ENCODE measurements at regions not wholly inside any gene's neighbourhood (a gene's known extent, or its start where the extent isn't known, plus 50 kb on each side); places are given as distances from the start of the nearest gene placed in this dataset.
A peak's percentile ranks its signal among the peaks of the same experiment; 100 is the strongest.
"Not testable (repeated sequence)": the region's sequence is repeated elsewhere in the genome, so short reads cannot be mapped to it uniquely, and the experiment has no call there.

DNA sequence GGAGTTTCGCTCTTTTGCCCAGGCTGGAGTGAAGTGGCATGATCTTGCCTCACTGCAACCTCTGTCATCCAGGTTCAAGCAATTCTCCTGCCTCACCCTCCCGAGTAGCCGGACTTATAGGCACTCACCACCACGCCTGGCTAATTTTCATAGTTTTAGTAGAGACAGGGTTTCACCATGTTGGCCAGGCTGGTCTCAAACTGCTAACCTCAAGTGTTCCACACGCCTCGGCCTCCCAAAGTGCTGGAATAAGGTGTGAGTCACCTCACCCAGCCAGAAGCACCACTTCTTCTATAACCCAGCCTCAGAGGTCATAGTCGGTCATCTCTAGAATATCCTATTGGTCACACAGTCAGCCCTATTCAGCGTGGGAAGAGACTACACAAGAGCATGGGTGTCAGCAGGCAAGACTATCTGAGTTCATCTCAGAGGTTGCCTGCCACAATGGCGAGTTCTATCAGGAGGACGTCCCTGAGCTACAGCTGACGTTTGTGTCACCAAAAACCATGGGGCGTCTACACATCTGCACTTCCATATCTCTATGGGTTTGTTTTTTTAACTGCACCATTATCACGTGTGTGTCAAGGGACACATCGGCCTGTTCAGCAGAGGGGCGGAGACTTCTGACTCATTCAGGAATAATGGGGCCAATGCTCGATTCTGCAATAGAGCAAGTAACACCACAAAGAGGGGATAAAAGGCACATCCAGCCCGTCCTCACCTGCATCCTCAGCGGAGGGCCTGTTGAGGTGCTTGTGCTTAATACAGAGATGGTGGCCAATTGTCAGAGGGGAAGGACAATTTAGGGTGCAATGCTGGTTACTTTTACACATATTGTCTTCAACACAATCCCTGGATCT, 256.3 kb upstream of the IRF2BP2 start:
- DNase-seq (ENCODE audit: low read depth, low spot score) = no peak

DNA sequence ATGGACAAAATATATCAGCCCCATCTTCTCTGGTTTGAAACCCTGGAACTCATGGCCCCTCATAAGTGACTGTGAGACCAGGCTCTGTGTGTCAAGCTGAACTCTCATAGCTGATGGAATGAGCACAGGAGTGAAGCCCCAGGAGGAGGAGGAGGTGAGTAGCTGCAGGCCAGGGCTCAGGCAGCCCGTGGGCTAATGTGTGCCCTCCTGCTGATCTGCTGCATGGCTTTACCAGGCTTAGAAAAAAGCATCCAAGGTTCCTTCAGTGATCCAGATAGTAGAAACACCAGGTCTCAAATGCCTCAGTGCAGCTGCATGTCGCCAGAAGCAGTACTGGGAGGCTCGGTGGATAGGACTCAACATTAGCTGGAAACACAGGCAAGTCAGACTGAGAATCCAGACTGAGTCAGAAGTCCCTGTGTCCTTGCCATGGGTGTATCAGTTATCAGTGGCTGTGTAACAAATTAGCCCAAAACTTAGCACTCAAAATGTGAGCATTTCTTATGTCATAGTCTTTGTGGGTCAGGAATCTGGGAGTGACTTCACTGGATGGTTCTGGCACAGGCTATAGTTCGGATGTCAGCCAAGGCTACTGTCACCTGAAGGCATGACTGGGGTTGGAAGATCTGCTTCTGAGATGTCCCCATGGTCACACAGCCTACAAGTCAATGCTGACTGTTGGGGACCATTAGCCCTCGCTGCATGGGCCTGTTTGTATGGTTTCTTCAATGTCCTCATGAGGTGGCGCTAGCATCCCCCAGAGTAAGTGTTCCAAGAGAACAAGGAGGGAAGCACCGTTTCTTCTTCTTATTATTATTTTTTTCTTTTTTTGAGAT, 255.4 kb upstream of the IRF2BP2 start:
- DNase-seq (ENCODE audit: low read depth, low spot score) = no peak

DNA sequence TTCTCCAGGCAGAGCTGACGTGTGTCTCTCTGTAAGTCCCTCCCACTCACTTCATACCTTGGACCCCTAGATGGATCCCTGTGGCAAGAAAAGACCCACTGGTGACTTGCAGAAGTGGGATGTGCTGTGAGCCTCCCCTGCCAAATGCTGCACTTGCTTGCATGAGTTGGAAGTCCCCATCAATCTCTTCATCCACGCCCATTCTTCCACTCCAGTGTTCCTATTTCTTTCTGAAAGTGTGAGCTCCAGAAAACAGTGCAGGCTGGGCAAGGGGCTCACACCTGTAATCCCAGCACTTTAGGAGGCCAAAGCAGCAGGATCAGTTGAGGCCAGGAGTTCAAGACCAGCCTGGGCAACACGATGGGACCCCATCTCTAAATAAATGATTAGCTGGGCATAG, 254.1 kb upstream of the IRF2BP2 start:
- DNase-seq (ENCODE audit: low read depth, low spot score) = no peak

DNA sequence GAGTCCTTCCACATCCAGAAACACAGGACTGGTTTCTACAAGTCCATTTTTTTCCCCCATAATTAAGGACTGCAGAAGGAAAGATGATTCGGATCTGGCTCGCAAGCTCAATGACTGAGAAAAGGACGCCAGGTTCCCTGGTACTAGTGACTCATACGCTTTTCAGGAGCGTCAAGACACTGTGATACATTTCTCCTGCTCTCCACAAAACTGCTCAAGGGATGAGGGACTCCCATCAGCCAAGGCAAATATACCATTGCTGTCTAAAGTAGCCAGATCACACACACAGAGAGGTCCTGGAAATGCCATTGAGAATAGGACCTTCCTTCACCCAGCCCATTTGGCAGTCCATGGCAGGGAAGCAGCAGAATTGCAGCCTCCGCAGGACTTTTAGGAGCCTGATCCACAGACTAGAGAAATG, 253.6 kb upstream of the IRF2BP2 start:
- no peak for DNase-seq (ENCODE audit: low read depth, low spot score)

DNA sequence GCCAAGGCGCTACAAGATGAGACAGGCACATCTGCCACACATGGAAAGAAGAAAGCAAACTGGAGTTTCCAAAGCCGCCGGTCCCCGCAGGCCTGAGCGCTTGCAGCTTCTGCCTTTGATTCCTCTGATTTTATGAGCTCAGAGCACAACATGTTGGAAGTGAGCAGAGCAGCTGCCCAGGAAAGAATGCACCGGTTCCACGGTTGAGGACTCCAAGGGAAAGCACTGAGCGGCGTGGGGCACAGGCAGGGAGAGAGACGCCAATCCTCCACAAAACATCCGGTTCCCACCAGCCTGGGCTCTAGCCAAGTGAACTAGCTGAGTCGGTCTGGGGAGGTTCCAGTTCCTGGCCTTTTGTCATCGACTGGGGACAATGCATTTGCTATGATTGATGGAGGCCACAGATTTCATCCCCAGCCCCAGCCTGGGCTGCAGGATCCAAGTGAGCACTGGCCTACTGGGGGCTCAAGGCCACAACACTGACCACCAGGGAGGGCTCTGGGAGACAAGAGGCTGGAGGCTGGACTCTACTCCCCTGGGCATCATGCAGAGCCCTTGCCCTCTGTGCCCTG, 253.1 kb upstream of the IRF2BP2 start:
- DNase-seq (ENCODE audit: low read depth, low spot score) = peak; percentile 82

DNA sequence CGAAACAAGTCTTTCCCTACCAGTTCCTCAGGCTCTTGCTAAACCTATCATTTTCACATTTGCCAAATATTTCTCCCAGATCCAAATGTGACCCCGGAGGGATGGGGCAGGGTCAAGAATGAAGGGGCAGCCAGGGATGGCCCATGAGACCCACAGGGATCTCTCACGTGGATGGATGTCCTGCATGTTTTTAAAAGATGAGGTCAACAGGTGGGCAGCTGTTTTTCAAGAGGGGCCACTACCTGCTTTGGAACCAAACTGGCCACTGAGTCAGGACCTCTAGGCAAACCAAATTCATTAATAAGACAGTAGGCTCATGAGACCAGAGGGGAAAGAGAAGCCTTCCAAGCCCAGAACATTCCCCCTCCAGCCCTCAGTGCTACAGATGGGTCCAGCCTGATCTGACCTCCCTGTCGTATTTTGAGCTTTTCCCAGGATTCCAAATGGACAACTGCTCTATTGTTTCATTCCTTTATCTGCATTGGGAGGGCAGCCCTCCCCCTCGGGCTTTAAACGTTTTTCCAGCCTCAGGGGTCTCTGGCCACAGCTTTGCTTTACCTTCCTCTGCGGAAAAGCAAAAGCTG, 252.5 kb upstream of the IRF2BP2 start:
- DNase-seq (ENCODE audit: low read depth, low spot score) = no peak

DNA sequence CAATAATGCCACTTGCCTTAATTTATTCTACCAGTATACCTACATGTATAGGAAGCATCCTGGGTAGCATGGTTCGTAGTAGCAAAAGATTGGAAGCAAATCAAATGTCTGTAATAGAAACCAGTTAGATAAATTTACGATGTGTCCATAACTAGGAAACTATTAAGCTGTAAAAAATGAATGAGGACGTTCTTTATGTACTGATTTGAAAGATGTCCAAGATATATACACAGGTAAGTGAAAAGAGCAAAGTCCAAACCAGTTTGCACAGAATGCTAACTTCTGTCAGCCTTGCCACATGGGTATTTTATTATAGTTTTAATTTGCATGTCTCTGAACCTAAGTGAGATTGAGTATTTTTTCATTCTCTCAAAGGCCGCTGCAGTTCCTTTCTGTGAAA, 251.8 kb upstream of the IRF2BP2 start:
- no peak for DNase-seq (ENCODE audit: low read depth, low spot score)

DNA sequence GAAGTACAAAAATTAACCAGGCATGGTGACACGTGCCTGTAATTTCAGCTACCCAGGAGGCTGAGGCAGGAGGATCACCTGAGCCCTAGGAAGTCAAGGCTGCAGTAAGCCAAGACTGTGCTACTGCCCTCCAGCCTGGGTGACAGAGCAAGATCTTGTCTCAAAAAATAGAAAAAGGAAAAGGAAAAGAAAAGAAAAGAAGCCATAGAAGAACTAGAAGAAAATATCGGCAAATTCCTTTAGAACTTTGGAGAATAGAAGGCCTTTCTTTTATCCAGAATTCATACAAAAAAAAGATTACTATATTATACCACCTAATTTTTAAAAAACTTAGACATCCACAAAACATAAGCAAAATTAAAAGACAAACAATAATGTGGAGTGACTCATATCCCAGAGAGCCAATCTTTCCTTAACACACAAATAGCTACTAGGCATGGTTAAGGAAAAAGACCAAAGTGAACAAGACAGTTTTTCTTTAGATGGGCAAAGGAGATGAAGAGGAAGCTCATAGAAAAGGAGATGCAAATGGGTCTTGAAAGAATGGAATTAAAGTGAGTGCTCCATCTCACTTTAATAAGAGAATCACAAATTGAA, 251.1 kb upstream of the IRF2BP2 start:
- no peak for DNase-seq (ENCODE audit: low read depth, low spot score)

DNA sequence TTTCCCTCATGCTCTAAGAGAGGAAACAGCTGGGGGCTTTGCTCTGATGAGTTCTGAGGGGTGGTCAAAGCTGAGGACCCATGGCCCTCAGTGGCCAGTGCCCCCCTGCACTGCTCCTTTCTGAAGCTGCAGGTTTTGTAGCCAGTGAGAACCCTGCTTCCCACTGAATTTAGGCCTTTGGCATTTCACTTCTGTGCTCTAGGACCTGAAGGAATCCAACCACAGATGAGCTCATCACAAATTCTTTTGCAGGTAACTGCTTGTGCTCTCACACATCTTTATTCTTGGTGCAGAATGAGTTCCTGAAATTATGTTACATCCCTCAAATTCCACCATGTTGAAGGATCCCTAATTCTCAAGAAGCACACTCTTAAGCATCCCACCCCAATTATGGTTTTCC, 248.7 kb upstream of the IRF2BP2 start:
- DNase-seq (ENCODE audit: low read depth, low spot score) = no peak

DNA sequence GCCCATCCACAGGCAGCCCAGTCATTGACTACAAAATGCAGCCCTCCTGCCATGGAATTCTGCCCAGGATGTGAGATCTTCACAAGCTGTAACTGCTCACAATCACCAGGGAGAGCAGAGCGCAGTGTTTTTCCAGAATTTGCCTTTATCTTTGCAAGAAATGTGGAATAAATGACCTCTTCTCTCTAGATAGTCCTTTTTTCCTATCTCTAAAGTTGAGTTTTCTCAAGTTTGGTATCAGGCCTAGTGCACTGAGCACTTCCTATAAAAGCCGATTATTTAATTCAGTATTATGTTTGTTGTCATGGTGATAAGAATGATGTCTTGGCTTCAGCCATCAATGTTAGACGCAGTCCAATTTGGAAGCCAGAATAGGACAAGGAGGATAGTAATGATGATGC, 246.9 kb upstream of the IRF2BP2 start:
- no peak for DNase-seq (ENCODE audit: low read depth, low spot score)

DNA sequence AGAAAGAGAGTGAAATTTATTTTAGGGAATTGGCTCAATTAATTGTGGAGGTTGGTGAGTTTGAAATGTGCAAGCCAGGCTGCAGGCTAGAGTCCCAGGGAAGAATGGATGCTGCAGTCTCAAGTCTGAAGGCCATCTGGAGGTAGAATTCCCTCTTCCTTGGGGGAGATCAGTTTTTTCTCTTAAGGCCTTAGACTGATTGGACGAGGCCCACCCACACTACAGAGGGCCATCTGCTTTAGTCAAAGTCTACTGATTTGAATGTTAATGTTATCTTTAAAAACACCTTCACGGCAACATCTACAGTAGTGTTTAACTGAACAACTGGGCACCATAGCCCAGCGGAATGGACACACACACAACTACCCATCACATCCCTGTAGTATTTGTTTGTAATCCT, 245.9 kb upstream of the IRF2BP2 start:
- no peak for DNase-seq (ENCODE audit: low read depth, low spot score)

DNA sequence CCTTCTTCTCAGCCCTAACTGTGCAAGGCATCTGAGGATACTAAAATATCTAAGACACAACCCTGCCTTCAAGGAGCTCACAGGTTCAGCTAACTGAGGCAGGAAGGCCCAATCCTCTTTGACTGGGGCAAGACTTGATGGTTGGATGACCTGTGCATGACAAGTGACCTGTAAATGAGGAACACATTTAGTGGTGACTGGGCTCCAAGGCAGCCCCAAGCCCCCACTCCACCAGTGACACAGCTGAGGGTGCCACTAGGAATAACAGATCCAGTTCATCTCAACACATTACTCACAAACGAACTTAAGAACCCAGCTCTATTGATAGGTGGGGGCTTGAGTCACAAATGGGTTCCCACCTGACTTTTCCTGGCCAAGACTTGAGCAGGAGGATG, 244.7 kb upstream of the IRF2BP2 start:
- no peak for DNase-seq (ENCODE audit: low read depth, low spot score)

DNA sequence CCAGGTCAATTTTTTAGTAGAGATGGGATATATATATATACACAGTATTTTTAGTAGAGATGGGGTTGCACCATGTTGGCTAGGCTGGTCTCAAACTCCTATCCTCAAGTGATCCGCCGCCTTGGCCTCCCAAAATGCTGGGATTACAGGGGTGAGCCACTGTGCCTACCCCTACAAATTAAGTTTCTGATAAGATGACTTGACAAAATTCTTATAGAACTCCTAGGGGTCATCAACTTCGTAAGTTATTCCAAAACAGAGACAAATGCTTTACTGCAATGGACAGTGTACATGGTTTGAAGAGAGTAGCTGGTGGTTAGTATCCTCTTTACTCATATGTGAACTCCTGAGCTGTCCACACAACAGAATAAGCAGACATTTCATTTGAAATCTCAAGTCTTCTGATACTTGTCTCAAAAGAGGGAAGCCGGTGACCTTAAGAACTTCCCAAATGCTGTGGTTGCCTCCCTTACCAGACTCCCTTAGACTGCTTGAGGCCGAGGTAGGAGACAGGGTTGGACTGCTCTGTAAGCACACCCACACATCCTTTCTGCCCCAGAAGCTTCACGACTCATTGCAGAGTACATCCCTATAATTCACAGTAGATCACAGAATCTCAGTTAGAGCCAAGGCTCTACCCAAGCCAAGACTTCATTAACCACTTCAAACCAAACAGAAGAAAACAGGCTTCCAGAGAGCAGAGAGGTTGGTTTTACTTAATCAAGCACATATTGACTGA, 244.1 kb upstream of the IRF2BP2 start:
- DNase-seq (ENCODE audit: low read depth, low spot score) = no peak

DNA sequence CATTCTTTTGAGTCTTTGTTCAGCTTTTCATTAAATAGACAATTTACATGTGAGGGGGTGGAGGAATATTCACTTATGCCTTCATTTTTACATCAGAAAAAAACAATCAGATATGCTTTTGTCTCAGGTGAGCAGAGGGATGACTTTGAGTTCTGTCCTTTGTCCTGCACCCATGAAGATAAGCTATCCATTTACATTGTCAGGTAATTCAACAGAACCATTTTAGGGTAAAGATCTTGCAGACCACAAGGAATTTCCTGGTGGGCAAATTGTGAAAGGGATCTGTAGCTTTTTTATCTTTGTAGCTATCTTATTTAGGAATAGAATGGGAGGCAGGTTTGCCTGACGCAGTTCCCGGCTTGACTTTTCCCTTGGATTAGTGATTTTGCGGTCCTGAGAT, 242.7 kb upstream of the IRF2BP2 start:
- DNase-seq (ENCODE audit: low read depth, low spot score) = no peak

DNA sequence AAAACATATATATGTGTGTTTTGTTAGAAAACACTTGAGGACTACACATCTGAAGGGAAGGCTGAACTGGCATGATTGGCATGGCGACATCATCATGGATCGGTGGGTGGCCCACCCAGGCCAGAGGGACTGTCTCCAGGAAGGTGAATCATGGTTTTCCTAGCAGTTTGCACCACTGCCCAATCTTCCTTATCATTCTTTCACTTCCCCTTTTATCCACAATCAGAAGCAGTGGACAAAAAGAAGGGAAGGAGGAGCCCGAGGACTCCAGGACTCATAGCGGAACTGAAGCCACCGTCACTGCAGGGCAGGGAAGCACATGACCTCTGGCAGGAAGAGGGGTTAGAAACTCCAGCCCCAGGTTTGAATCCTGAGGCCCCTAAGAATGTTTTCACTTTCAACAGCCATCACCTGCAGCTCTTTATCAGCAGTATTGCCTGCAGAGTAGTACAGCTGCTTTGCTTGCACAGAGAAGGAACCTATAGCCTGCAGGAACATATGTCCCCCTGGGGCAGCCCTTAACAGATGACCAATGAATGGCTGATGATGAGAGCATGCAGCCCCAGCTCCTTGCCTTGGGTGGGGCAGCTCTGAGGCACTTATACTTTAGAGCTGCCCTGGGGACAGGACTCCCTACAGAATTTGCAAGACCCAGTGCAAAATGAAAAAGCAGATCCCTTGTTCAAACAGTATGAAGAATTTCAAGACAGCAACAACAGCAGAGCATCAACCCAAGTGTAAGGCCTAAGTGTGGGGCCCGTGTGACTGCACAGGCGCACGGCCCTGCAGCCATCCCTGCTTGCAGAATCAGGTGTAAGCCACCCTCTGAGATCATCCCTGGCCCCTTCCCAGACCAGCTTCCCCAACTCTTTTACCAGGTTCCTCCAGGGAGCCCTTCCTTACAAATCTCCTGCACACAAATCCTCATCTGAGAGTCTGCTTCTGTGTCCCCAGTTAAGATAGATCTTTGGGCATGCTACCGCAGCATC, 241.8 kb upstream of the IRF2BP2 start:
- no peak for DNase-seq (ENCODE audit: low read depth, low spot score)

DNA sequence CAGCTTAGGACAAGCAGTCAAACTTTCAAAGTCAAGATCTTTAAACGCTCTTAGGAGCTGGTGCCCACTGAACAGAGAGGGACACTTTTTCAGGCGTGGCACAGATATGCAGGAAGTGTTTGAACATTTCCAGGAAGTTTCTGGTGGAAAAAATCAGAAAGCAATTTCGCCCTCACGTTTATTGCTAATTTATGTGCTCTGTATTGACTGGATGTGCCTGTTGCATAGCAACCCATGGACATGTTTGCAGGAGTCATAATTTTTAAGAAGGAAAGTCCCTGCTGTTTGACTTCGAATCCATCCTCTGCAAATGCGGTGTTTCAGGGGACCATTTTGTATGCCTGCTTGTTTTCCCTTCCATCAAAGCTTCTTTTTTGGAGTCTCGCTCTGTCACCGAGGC, 239.9 kb upstream of the IRF2BP2 start:
- no peak for DNase-seq (ENCODE audit: low read depth, low spot score)

DNA sequence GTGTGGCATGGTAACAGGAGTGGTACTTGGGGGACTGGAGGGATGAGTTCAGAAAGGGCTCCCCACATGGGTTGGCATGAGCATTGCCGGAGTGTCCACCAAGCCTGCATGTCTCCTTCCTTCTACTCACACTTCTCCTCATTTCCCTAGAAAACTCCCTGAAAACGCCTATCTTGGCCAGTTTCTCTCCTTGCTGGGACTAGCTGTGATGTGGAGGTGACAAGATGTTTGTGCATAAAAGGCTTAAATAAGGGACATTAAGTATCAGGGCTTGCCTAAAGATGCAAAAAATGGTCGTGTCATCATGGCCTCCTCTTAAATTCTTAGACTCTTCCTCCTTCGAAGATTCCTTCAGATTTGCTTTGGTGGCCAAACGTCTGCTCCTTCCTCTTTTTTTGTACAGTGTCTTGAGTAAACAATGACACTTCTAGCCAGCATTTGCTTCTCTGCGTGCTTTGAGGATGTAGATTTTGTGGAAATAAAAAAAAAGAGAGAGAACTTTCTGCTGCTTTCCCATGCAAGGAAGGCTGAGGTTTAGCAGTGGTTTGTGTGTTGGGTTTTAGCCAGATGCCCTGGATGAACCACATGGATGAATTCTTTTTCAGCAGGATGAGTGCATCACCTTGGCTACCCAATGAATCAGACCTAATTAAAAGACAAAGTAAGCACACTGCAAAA, 239.1 kb upstream of the IRF2BP2 start:
- no peak for DNase-seq (ENCODE audit: low read depth, low spot score)

DNA sequence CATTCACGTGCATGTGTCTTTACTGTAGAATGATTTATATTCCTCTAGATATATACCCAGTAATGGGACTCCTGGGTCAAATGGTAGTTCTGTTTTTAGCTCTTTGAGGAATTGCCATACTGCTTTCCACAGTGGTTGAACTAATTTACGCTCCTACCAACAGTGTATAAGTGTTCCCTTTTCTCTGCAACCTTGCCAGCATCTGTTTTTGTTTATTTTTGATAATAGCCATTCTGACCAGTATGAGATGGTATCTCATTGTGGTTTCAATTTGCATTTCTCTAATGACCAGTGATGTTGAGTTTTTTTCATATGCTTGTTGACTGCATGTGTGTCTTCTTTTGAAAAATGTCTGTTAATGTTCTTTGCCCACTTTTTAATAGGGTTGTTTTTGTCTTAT, 236.8 kb upstream of the IRF2BP2 start:
- not testable (repeated sequence) for DNase-seq (ENCODE audit: low read depth, low spot score)

DNA sequence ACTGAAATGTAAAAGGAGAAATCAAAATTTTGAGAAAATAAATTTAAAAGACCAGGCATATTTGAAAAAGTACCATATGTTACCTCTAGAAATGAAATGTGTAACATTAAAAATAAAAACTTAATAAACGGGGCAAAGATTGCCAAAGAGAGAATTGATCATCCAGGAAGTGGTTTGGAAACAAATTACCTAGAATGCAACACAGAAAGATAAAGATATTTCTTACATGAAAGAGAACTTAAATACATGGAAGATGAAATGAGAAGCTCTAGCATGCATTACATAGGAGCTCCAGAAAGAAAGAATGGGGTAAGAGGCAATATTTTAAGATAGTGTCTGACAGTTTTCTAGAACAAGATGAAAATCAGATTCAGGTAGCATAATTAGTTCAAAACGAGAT, 235.9 kb upstream of the IRF2BP2 start:
- no peak for DNase-seq (ENCODE audit: low read depth, low spot score)

Data from pulmonary artery endothelial cell (primary cell).